ENCODE measurements at regions not wholly inside any gene's neighbourhood (a gene's known extent, or its start where the extent isn't known, plus 50 kb on each side); places are given as distances from the start of the nearest gene placed in this dataset.

DNA sequence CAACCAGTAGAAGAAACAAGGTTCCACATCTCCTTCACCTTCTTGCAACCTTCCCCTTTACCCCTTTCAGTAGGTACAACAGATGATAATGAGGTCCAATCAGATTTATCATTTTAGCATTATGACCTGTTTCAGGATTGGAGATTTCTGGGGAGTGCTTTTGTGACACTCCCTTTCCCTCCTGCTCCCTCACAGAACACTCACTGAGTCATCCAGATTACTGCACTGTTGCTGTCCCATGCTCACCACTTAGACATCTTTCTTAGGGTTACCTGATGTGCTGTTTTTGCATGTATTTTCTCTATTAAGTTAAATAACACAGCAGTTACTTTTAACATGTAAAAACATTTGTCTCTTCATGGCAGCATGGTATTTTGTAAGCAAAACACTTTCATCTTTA is 118.5 kb downstream of the MFSD1 start (continued):
- TF ChIP-seq, protein P1, sequence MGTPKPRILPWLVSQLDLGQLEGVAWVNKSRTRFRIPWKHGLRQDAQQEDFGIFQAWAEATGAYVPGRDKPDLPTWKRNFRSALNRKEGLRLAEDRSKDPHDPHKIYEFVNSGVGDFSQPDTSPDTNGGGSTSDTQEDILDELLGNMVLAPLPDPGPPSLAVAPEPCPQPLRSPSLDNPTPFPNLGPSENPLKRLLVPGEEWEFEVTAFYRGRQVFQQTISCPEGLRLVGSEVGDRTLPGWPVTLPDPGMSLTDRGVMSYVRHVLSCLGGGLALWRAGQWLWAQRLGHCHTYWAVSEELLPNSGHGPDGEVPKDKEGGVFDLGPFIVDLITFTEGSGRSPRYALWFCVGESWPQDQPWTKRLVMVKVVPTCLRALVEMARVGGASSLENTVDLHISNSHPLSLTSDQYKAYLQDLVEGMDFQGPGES (IDR thresholded peaks at IDR 0.05; ENCODE audit: low read depth, low read length) = no peak

DNA sequence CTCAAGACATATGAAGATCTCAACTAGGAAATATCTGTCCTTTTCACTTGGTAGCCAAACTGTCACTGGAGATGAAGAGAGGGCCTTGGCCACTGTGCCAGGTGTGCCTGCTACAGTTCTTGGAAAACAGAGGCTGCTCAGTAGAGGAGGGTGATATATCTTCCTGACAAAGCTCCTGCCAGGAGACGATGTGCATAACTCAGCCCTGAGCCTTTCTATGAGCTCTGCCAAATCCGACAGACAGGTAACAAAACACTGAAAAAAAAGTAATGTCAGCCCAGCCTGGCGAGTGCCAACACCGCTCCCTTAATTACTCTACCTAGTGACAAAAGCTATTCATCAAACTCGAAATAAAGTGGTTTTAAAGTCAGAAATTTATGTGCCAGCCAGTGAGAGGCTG is 123.2 kb downstream of the MFSD1 start:
- WGBS (ENCODE audit: low lambda C conversion rate) = 62% methylated on average over 5 of the region's 5 CpGs
- Histone ChIP-seq H3K4me3 (ENCODE audit: low read depth in 2 of 2, low read length in 1 of 2) (no peak overlapping the region), H3F3A (replicated peaks; ENCODE audit: insufficient read depth) (no peaks in the 10 kb centered on the region), H3K27me3 (ENCODE audit: insufficient read depth) (no peaks in the 10 kb centered on the region), H3K9me2 (no peaks in the 10 kb centered on the region), H2AFZ (ENCODE audit: low read depth) (no peak overlapping the region), H3K9ac (no peak overlapping the region), H3K27ac (ENCODE audit: low read depth in 2 of 2, low read length in 1 of 2) (no peak overlapping the region), H3K36me3 (replicated peaks in 1 of 2; ENCODE audit: control insufficient read depth in 1 of 2, insufficient read depth in 2 of 2, low read length in 1 of 2) (no peaks in the 10 kb centered on the region), H3K4me1 (ENCODE audit: control insufficient read depth in 1 of 2, insufficient read depth in 2 of 2, low read depth in 1 of 2, low read length in 1 of 2) (peaks cover 0 to 6% of the 10 kb centered on the region in 2 experiments; a peak in 1 of 4 replicates), H3K9me3 (no peaks in the 10 kb centered on the region), H4K20me1 (ENCODE audit: insufficient read depth) (no peaks in the 10 kb centered on the region), H3K79me2 (ENCODE audit: insufficient read depth) (no peaks in the 10 kb centered on the region), H3K4me2 (no peak overlapping the region)
- no peak for DNase-seq
- ChIA-PET CTCF (interaction anchor here (2.0 to 2.4 kb wide), 2 partner anchors 328 to 335 kb away, joined by 6 to 10 read pairs; no protein-coding TSS in a partner anchor), POLR2A (no interaction called here)
- TF ChIP-seq YY1 (IDR thresholded peaks at IDR 0.05; ENCODE audit: low read depth) = no peak
- TF ChIP-seq RXRA (IDR thresholded peaks at IDR 0.05; ENCODE audit: borderline replicate concordance, low read depth) = no peak
- TF ChIP-seq, protein P2, sequence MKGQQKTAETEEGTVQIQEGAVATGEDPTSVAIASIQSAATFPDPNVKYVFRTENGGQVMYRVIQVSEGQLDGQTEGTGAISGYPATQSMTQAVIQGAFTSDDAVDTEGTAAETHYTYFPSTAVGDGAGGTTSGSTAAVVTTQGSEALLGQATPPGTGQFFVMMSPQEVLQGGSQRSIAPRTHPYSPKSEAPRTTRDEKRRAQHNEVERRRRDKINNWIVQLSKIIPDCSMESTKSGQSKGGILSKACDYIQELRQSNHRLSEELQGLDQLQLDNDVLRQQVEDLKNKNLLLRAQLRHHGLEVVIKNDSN (IDR thresholded peaks at IDR 0.05; ENCODE audit: borderline replicate concordance, low read depth) = no peak
- no peak for TF ChIP-seq POLR2AphosphoS5 (IDR thresholded peaks at IDR 0.05; ENCODE audit: low read depth, low read length)
- no peak for TF ChIP-seq GATA2 (CRISPR knock-in tag; IDR thresholded peaks at IDR 0.05)
- TF ChIP-seq CHD2 (IDR thresholded peaks at IDR 0.05; ENCODE audit: low read length, partially characterized antibody) = no peak
- TF ChIP-seq, protein P1 (IDR thresholded peaks at IDR 0.05; ENCODE audit: low read depth, low read length) = no peak
- TF ChIP-seq, protein P3, sequence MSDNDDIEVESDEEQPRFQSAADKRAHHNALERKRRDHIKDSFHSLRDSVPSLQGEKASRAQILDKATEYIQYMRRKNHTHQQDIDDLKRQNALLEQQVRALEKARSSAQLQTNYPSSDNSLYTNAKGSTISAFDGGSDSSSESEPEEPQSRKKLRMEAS (IDR thresholded peaks at IDR 0.05; ENCODE audit: low read depth) = no peak
- no peak for TF ChIP-seq NRF1 (IDR thresholded peaks at IDR 0.05; ENCODE audit: low read depth, low read length)
- TF ChIP-seq RCOR1 (IDR thresholded peaks at IDR 0.05; ENCODE audit: low read length) = no peak
- no peak for TF ChIP-seq JUND (IDR thresholded peaks at IDR 0.05)

DNA sequence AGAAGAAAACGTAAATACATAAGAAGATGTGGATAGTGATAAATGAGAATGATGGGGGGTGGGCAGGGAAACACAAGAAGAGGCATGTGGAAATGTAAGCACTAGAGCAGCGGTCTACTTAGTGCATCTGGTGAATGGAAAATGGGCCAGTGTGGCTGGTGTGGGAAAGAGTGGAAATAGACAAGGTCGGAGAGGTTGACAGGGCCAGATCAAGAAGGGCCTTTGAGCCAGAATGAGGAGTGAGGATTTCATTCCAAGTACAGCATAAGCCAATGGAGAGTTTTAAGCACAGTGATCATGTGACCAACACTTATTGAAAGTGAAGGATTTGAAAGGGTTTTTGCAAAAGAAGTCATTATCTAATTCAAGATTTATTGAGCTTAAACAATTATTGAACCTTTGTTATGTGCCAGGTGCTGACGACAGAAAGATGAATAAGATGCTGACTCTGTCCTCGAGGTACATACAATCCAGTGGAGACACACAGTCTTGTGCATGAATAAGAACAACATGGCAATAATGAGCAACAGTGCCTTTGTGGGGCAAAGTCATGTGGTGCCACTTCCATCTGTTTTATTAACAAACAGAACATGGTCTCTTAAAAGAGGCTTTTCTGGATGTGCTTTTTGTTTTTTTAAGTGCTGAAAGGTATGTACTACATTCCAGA is 124.1 kb downstream of the MFSD1 start:
- H4K20me1 ChIP-seq (ENCODE audit: insufficient read depth) = no peaks in the 10 kb centered on the region
- H3K9me3 ChIP-seq = no peaks in the 10 kb centered on the region
- H3K9ac ChIP-seq = no peak overlapping the region
- H3F3A ChIP-seq (replicated peaks; ENCODE audit: insufficient read depth) = no peaks in the 10 kb centered on the region
- no peaks in the 10 kb centered on the region for H3K27me3 ChIP-seq (ENCODE audit: insufficient read depth)
- no peak overlapping the region for H3K4me3 ChIP-seq (ENCODE audit: low read depth in 2 of 2, low read length in 1 of 2)
- no peak for DNase-seq
- WGBS (ENCODE audit: low lambda C conversion rate) = 57% methylated on average over 5 of the region's 5 CpGs
- CTCF ChIA-PET = interaction anchor here (2.0 to 2.4 kb wide), 2 partner anchors 327 to 334 kb away, joined by 6 to 10 read pairs; no protein-coding TSS in a partner anchor
- H3K79me2 ChIP-seq (ENCODE audit: insufficient read depth) = no peaks in the 10 kb centered on the region
- no peaks in the 10 kb centered on the region for H3K4me1 ChIP-seq (ENCODE audit: control insufficient read depth in 1 of 2, insufficient read depth in 2 of 2, low read depth in 1 of 2, low read length in 1 of 2)
- H3K36me3 ChIP-seq (replicated peaks in 1 of 2; ENCODE audit: control insufficient read depth in 1 of 2, insufficient read depth in 2 of 2, low read length in 1 of 2) = no peaks in the 10 kb centered on the region
- no peak overlapping the region for H2AFZ ChIP-seq (ENCODE audit: low read depth)
- no peak overlapping the region for H3K27ac ChIP-seq (ENCODE audit: low read depth in 2 of 2, low read length in 1 of 2)
- H3K9me2 ChIP-seq = no peaks in the 10 kb centered on the region
- no peak overlapping the region for H3K4me2 ChIP-seq
- POLR2A ChIA-PET = no interaction called here
- TF ChIP-seq, protein P4, sequence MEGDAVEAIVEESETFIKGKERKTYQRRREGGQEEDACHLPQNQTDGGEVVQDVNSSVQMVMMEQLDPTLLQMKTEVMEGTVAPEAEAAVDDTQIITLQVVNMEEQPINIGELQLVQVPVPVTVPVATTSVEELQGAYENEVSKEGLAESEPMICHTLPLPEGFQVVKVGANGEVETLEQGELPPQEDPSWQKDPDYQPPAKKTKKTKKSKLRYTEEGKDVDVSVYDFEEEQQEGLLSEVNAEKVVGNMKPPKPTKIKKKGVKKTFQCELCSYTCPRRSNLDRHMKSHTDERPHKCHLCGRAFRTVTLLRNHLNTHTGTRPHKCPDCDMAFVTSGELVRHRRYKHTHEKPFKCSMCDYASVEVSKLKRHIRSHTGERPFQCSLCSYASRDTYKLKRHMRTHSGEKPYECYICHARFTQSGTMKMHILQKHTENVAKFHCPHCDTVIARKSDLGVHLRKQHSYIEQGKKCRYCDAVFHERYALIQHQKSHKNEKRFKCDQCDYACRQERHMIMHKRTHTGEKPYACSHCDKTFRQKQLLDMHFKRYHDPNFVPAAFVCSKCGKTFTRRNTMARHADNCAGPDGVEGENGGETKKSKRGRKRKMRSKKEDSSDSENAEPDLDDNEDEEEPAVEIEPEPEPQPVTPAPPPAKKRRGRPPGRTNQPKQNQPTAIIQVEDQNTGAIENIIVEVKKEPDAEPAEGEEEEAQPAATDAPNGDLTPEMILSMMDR (IDR thresholded peaks at IDR 0.05) = no peak
- TF ChIP-seq, protein P5, sequence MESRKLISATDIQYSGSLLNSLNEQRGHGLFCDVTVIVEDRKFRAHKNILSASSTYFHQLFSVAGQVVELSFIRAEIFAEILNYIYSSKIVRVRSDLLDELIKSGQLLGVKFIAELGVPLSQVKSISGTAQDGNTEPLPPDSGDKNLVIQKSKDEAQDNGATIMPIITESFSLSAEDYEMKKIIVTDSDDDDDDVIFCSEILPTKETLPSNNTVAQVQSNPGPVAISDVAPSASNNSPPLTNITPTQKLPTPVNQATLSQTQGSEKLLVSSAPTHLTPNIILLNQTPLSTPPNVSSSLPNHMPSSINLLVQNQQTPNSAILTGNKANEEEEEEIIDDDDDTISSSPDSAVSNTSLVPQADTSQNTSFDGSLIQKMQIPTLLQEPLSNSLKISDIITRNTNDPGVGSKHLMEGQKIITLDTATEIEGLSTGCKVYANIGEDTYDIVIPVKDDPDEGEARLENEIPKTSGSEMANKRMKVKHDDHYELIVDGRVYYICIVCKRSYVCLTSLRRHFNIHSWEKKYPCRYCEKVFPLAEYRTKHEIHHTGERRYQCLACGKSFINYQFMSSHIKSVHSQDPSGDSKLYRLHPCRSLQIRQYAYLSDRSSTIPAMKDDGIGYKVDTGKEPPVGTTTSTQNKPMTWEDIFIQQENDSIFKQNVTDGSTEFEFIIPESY (IDR thresholded peaks at IDR 0.05; ENCODE audit: borderline replicate concordance, low read depth) = no peak
- TF ChIP-seq ELF1 (IDR thresholded peaks at IDR 0.05) = no peak
- TF ChIP-seq JUND (IDR thresholded peaks at IDR 0.05) = no peak
- TF ChIP-seq, protein P3 (IDR thresholded peaks at IDR 0.05; ENCODE audit: low read depth) = no peak
- TF ChIP-seq MEF2A (IDR thresholded peaks at IDR 0.05; ENCODE audit: borderline replicate concordance, low read depth) = no peak
